SK-N-SH treated with all-trans-retinoic acid at 6 μM for 48 hours (cell line): ENCODE measurements at regions not wholly inside any gene's neighbourhood (a gene's known extent, or its start where the extent isn't known, plus 50 kb on each side); places are given as distances from the start of the nearest gene placed in this dataset.

Experiments
- OSR1 ChIP-seq: fragments of 250-450 bp; sonication (Bioruptor Pico); IDR thresholded peaks from 2 replicates; pipeline ENCODE4 v1.8.0; 2022; ENCODE audit warnings: moderate library complexity, mild to moderate bottlenecking, inconsistent platforms
- PPARA ChIP-seq: fragments of 250-450 bp; sonication (Bioruptor Pico); IDR thresholded peaks from 2 replicates; pipeline ENCODE4 v1.5.0; 2020; ENCODE audit warnings: mild to moderate bottlenecking, borderline replicate concordance
- RARB ChIP-seq: fragments of 250-450 bp; sonication (Bioruptor Pico); IDR thresholded peaks from 2 replicates; pipeline ENCODE4 v1.8.0; 2021; ENCODE audit warnings: mild to moderate bottlenecking, moderate library complexity
- SNAI2 ChIP-seq: fragments of 250-450 bp; sonication (Bioruptor Pico); IDR thresholded peaks from 2 replicates; pipeline ENCODE4 v1.5.0; 2020; ENCODE audit warnings: mild to moderate bottlenecking, moderate library complexity
- ZFP30 ChIP-seq: fragments of 450-650 bp; formaldehyde crosslinking; IDR thresholded peaks from 2 replicates; pipeline ENCODE4 v1.5.0; 2022; ENCODE audit warnings: mild to moderate bottlenecking, moderate library complexity
- ZNF565 ChIP-seq: fragments of 450-650 bp; formaldehyde crosslinking; conservative IDR thresholded peaks from 2 replicates; pipeline ENCODE4 v1.5.0; 2020; ENCODE audit warnings: low read depth, mild to moderate bottlenecking, moderate library complexity
- TF ChIP-seq, protein P1 (sequence below): fragments of 250-450 bp; sonication (Bioruptor Pico); IDR thresholded peaks from 2 replicates; pipeline ENCODE4 v1.8.0; 2020; ENCODE audit warnings: mild to moderate bottlenecking, moderate library complexity, borderline replicate concordance

DNA sequence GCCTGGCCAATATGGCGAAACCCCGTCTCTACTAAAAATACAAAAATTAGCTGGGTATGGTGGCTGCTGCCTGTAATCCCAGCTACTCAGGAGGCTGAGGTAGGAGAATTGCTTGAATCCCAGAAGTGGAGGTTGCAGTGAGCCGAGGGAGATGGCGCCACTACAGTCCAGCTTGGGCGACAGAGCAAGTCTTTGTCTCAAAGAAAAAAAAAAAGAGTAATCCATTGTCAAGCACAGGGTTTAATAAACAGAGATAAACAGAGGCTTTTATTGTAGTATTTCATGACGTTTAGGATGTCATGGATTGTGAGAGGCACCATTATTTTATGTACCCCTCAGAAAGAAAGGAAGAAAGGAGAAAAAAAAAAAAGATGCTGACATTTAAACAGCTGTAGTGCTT is 75.2 kb upstream of the RNU2-1 start:
- no peak for TF ChIP-seq PPARA (CRISPR knock-in tag)
- TF ChIP-seq SNAI2 (CRISPR knock-in tag): no peak
- TF ChIP-seq, protein P1, sequence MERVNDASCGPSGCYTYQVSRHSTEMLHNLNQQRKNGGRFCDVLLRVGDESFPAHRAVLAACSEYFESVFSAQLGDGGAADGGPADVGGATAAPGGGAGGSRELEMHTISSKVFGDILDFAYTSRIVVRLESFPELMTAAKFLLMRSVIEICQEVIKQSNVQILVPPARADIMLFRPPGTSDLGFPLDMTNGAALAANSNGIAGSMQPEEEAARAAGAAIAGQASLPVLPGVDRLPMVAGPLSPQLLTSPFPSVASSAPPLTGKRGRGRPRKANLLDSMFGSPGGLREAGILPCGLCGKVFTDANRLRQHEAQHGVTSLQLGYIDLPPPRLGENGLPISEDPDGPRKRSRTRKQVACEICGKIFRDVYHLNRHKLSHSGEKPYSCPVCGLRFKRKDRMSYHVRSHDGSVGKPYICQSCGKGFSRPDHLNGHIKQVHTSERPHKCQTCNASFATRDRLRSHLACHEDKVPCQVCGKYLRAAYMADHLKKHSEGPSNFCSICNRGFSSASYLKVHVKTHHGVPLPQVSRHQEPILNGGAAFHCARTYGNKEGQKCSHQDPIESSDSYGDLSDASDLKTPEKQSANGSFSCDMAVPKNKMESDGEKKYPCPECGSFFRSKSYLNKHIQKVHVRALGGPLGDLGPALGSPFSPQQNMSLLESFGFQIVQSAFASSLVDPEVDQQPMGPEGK (CRISPR knock-in tag): no peak
- TF ChIP-seq ZNF565 (CRISPR knock-in tag): no peak
- TF ChIP-seq RARB (CRISPR knock-in tag): no peak
- TF ChIP-seq ZFP30 (CRISPR knock-in tag): no peak
- no peak for TF ChIP-seq OSR1
